Activated naive CD8-positive, alpha-beta T cell (primary cell): ENCODE measurements at regions not wholly inside any gene's neighbourhood (a gene's known extent, or its start where the extent isn't known, plus 50 kb on each side); places are given as distances from the start of the nearest gene placed in this dataset.
"Not testable (repeated sequence)": the region's sequence is repeated elsewhere in the genome, so short reads cannot be mapped to it uniquely, and the experiment has no call there.

ENCODE experiments used
- H3K27ac Mint-ChIP-seq: one replicate; pipeline ENCODE4 v1.8.0; 2021; ENCODE audit warnings: mixed read lengths
- H3K27me3 Mint-ChIP-seq: one replicate; pipeline ENCODE4 v1.8.0; 2021; ENCODE audit warnings: mixed read lengths
- H3K36me3 Mint-ChIP-seq: one replicate; pipeline ENCODE4 v1.8.0; 2021; ENCODE audit warnings: mixed read lengths
- H3K4me1 Mint-ChIP-seq: one replicate; pipeline ENCODE4 v1.8.0; 2021; ENCODE audit warnings: low read depth, mixed read lengths
- H3K4me3 Mint-ChIP-seq: one replicate; pipeline ENCODE4 v1.8.0; 2021; ENCODE audit warnings: mild to moderate bottlenecking, mixed read lengths
- H3K9me3 Mint-ChIP-seq: one replicate; pipeline ENCODE4 v1.8.0; 2021; ENCODE audit warnings: low read depth, mixed read lengths

GRCh38 chr6:67497749-67498148 is 1137.3 kb upstream of the ADGRB3 start:
- no peak overlapping the region for H3K27ac Mint-ChIP-seq
- H3K4me1 Mint-ChIP-seq = no peaks in the 10 kb centered on the region
- H3K27me3 Mint-ChIP-seq = no peaks in the 10 kb centered on the region
- no peaks in the 10 kb centered on the region for H3K36me3 Mint-ChIP-seq
- peaks cover 11% of the 10 kb centered on the region for H3K9me3 Mint-ChIP-seq
- no peak overlapping the region for H3K4me3 Mint-ChIP-seq

DNA sequence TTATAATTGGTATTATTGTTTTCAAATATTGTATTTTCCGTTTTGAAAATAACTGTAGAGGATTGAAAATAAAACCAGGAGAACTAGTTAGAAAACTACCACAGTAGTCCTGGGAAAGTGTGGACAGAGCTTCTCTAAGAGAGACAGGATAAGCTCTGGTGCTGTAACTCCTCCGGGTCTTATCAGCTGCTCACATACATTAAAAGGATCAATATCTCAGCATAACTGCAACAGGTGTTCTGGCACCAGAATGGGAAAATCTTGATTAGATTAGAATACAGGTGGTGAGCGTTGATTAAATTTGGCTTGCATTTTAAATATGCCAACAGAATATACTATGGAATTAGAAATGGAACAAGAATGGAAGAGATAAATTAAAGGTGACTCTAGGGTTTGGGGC is 1138.9 kb upstream of the ADGRB3 start:
- no peak overlapping the region for H3K27ac Mint-ChIP-seq
- H3K4me3 Mint-ChIP-seq = no peak overlapping the region
- peaks cover 13% of the 10 kb centered on the region for H3K9me3 Mint-ChIP-seq
- no peaks in the 10 kb centered on the region for H3K27me3 Mint-ChIP-seq
- no peaks in the 10 kb centered on the region for H3K4me1 Mint-ChIP-seq
- no peaks in the 10 kb centered on the region for H3K36me3 Mint-ChIP-seq

GRCh38 chr6:67493682-67494081 is 1141.4 kb upstream of the ADGRB3 start:
- no peaks in the 10 kb centered on the region for H3K4me1 Mint-ChIP-seq
- no peaks in the 10 kb centered on the region for H3K27me3 Mint-ChIP-seq
- no peak overlapping the region for H3K4me3 Mint-ChIP-seq
- no peak overlapping the region for H3K27ac Mint-ChIP-seq
- H3K36me3 Mint-ChIP-seq = no peaks in the 10 kb centered on the region
- peaks cover 21% of the 10 kb centered on the region for H3K9me3 Mint-ChIP-seq

GRCh38 chr6:67475700-67476099 is 1159.4 kb upstream of the ADGRB3 start:
- Mint-ChIP-seq H3K27me3 (no peaks in the 10 kb centered on the region), H3K9me3 (no peaks in the 10 kb centered on the region), H3K4me1 (no peaks in the 10 kb centered on the region), H3K27ac (no peak overlapping the region), H3K4me3 (no peak overlapping the region), H3K36me3 (no peaks in the 10 kb centered on the region)

DNA sequence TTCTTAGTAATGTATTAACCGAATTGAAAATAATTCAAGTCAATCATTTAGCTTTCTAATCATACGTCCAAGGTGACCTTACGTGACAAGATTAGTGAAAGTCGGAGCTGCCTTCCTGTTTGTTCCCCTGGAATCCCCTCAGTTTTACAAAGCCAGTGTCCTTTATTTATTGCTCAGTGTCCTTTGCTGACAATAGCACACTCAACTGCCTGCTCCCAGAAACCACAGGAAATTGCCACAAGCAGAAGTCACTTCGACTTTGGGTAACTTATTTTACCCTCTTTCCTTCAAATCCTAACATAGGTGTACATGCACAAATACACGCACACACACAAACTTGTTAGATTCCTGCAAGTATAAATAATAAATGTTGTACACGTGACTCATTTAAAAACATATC is 1167.7 kb upstream of the ADGRB3 start:
- Mint-ChIP-seq H3K27ac (no peak overlapping the region), H3K4me1 (no peaks in the 10 kb centered on the region), H3K4me3 (no peak overlapping the region), H3K27me3 (no peaks in the 10 kb centered on the region), H3K36me3 (no peaks in the 10 kb centered on the region), H3K9me3 (peaks cover 12% of the 10 kb centered on the region)

- peaks cover 21% of the 10 kb centered on the region for H3K9me3 Mint-ChIP-seq
- not testable (repeated sequence) for H3K27ac Mint-ChIP-seq, H3K36me3 Mint-ChIP-seq, H3K4me3 Mint-ChIP-seq, H3K4me1 Mint-ChIP-seq, H3K27me3 Mint-ChIP-seq
Observed at GRCh38 chr6:67462725-67463124, 1172.4 kb upstream of the ADGRB3 start.

- H3K27ac Mint-ChIP-seq = no peak overlapping the region
- H3K9me3 Mint-ChIP-seq = peaks cover 15% of the 10 kb centered on the region
- H3K4me3 Mint-ChIP-seq = no peak overlapping the region
- no peaks in the 10 kb centered on the region for H3K4me1 Mint-ChIP-seq
- no peaks in the 10 kb centered on the region for H3K36me3 Mint-ChIP-seq
- H3K27me3 Mint-ChIP-seq = no peaks in the 10 kb centered on the region
Observed at GRCh38 chr6:67459556-67459955, 1175.5 kb upstream of the ADGRB3 start.

DNA sequence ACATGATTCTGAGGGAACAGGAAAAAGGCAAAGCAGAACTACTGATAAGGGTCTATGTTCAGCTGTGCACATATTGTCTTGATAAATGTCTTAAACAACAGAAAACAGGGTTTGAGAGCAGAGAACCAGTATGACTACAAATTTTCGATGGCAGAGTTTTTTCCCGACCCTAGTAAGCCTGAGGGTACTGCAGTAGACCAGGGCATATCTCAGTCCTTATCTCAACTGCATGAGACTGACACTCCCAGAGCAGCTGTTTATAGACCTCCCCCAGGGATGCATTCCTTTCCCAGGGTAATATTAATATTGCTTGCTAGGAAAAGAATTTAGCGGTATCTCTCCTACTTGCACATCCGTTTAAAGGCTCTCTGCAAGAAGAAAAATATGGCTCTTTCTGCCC is 1176.8 kb upstream of the ADGRB3 start:
- H3K4me3 Mint-ChIP-seq = no peak overlapping the region
- no peaks in the 10 kb centered on the region for H3K4me1 Mint-ChIP-seq
- no peaks in the 10 kb centered on the region for H3K36me3 Mint-ChIP-seq
- no peaks in the 10 kb centered on the region for H3K27me3 Mint-ChIP-seq
- peaks cover 20% of the 10 kb centered on the region for H3K9me3 Mint-ChIP-seq
- no peak overlapping the region for H3K27ac Mint-ChIP-seq

GRCh38 chr6:67451874-67452273 is 1183.2 kb upstream of the ADGRB3 start:
- Mint-ChIP-seq H3K4me1 (no peaks in the 10 kb centered on the region), H3K9me3 (peaks cover 23% of the 10 kb centered on the region), H3K4me3 (no peak overlapping the region), H3K36me3 (no peaks in the 10 kb centered on the region), H3K27ac (no peak overlapping the region), H3K27me3 (no peaks in the 10 kb centered on the region)

- H3K9me3 Mint-ChIP-seq = peaks cover 23% of the 10 kb centered on the region
- H3K36me3 Mint-ChIP-seq = no peaks in the 10 kb centered on the region
- H3K27ac Mint-ChIP-seq = no peak overlapping the region
- no peaks in the 10 kb centered on the region for H3K27me3 Mint-ChIP-seq
- H3K4me3 Mint-ChIP-seq = no peak overlapping the region
- H3K4me1 Mint-ChIP-seq = no peaks in the 10 kb centered on the region
Observed at GRCh38 chr6:67450641-67451040, 1184.4 kb upstream of the ADGRB3 start.

DNA sequence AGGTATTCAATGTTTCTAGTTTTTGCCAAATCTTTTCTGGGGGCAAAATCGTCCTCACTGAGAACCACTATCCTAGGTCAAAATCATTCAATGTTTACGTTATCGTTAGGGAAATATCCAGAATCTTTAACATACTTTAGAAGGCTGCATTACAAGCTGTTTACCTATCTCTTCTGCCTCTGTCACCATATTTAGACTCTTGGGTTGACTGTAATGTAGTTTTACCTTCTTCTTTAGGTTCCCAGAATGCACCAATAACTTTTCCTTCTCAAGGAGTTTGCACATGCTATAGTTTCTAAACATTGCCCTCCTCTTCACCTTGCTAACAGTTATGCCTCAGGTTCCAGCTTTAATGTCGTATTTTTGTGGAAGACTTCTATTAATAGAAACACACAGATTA is 1185.5 kb upstream of the ADGRB3 start:
- H3K4me1 Mint-ChIP-seq = no peaks in the 10 kb centered on the region
- H3K36me3 Mint-ChIP-seq = no peaks in the 10 kb centered on the region
- no peaks in the 10 kb centered on the region for H3K27me3 Mint-ChIP-seq
- peaks cover 23% of the 10 kb centered on the region for H3K9me3 Mint-ChIP-seq
- H3K27ac Mint-ChIP-seq = no peak overlapping the region
- H3K4me3 Mint-ChIP-seq = no peak overlapping the region

- no peaks in the 10 kb centered on the region for H3K4me1 Mint-ChIP-seq
- H3K27ac Mint-ChIP-seq = no peak overlapping the region
- no peak overlapping the region for H3K4me3 Mint-ChIP-seq
- no peaks in the 10 kb centered on the region for H3K36me3 Mint-ChIP-seq
- no peaks in the 10 kb centered on the region for H3K9me3 Mint-ChIP-seq
- no peaks in the 10 kb centered on the region for H3K27me3 Mint-ChIP-seq
Observed at GRCh38 chr6:67433124-67433523, 1202.0 kb upstream of the ADGRB3 start.

DNA sequence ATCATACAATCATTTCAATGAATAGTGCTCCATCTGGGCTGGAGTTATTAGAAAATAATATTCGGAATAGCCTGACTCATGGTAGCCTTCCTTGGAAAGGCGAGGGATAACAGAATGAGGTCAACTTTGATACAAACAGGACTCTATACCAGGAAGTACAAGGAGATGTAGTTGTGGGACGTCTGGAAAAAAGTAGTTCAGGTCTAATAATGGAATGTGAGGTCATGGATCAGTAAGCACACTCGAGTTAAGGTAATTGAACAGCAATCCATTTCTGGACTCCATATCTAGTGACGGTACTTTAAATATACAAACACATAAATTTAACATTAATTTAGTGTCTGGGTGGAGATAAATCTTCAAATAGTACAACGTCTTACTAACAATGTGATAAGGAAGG is 1204.0 kb upstream of the ADGRB3 start:
- Mint-ChIP-seq H3K4me3 (no peak overlapping the region), H3K27ac (no peak overlapping the region), H3K9me3 (no peaks in the 10 kb centered on the region), H3K27me3 (no peaks in the 10 kb centered on the region), H3K36me3 (no peaks in the 10 kb centered on the region), H3K4me1 (no peaks in the 10 kb centered on the region)

GRCh38 chr6:67426686-67427085 is 1208.4 kb upstream of the ADGRB3 start:
- not testable (repeated sequence) for H3K27ac Mint-ChIP-seq, H3K36me3 Mint-ChIP-seq, H3K9me3 Mint-ChIP-seq, H3K4me3 Mint-ChIP-seq, H3K4me1 Mint-ChIP-seq, H3K27me3 Mint-ChIP-seq

GRCh38 chr6:67412035-67412434 is 1223.0 kb upstream of the ADGRB3 start:
- Mint-ChIP-seq H3K4me3 (no peak overlapping the region), H3K27me3 (no peaks in the 10 kb centered on the region), H3K27ac (no peak overlapping the region), H3K4me1 (no peaks in the 10 kb centered on the region), H3K36me3 (no peaks in the 10 kb centered on the region), H3K9me3 (no peaks in the 10 kb centered on the region)

- H3K4me3 Mint-ChIP-seq = no peak overlapping the region
- no peaks in the 10 kb centered on the region for H3K4me1 Mint-ChIP-seq
- no peaks in the 10 kb centered on the region for H3K36me3 Mint-ChIP-seq
- no peak overlapping the region for H3K27ac Mint-ChIP-seq
- H3K9me3 Mint-ChIP-seq = peaks cover under 1% of the 10 kb centered on the region
- H3K27me3 Mint-ChIP-seq = no peaks in the 10 kb centered on the region
Observed at GRCh38 chr6:67411036-67411435, 1224.0 kb upstream of the ADGRB3 start.

DNA sequence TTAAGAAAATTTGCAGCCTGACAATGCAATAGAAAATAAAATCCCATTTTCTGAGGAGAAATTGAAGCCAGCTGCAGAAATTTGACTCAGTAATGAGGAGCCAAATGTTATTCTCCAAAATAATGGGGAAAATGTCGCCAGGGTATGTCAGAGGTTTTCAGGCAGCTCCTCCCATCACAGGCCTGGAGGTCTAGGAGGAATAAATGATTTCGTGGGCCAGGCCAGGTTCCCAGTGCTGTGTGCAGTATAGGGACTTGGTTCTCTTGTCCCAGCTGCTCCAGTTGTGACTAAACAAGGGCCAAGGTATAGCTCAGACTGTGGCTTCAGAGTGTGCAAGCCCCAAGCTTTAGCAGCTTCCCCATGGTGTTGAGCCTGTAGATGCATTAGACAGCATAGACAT is 1240.8 kb upstream of the ADGRB3 start:
- no peaks in the 10 kb centered on the region for H3K36me3 Mint-ChIP-seq
- peaks cover 4% of the 10 kb centered on the region for H3K9me3 Mint-ChIP-seq
- H3K27me3 Mint-ChIP-seq = no peaks in the 10 kb centered on the region
- H3K27ac Mint-ChIP-seq = no peak overlapping the region
- H3K4me1 Mint-ChIP-seq = no peaks in the 10 kb centered on the region
- no peak overlapping the region for H3K4me3 Mint-ChIP-seq
